H1 (cell line): ENCODE measurements at regions not wholly inside any gene's neighbourhood (a gene's known extent, or its start where the extent isn't known, plus 50 kb on each side); places are given as distances from the start of the nearest gene placed in this dataset.

Source experiments
- CTCF ChIA-PET: fragments of 300-600 bp; sonication (Branson Sonifier 250); formaldehyde crosslinking; loops from one replicate; lab custom pipeline; 2021; ENCODE audit not compliant: partially characterized antibody; lab: Charles Lee
- POLR2A ChIA-PET: fragments of 300-600 bp; sonication (Branson Sonifier 250); formaldehyde crosslinking; loops from one replicate; lab custom pipeline; 2021; ENCODE audit warnings: inconsistent platforms; ENCODE audit not compliant: partially characterized antibody; lab: Charles Lee
- DNase-seq, 2 experiments: peaks; one replicate each; pipeline versions ENCODE4 v3.0.0 to v3.0.0-alpha.2; 2010 to 2022; ENCODE audit warnings: low spot score in 2 of 2, low read depth in 1 of 2, mixed read lengths in 1 of 2
- FAIRE-seq: peaks from 2 replicates; lab custom pipeline; 2011; peaks lifted over from hg19 to GRCh38; lab: Jason Lieb, UNC
- H2AFZ ChIP-seq: 2 replicates; pipeline ENCODE4 v1.8.1; 2012; ENCODE audit warnings: low read length, inconsistent platforms
- H2AK5ac ChIP-seq: 2 replicates; pipeline ENCODE4 v1.6.1; 2013; ENCODE audit warnings: low read depth, low read length
- H2BK120ac ChIP-seq: replicated peaks from 2 replicates; pipeline ENCODE3; 2013; ENCODE audit warnings: low read depth, low read length, inconsistent platforms
- H2BK12ac ChIP-seq: 2 replicates; pipeline ENCODE4 v1.6.1; 2013; ENCODE audit warnings: low read depth, low read length
- H2BK15ac ChIP-seq: 2 replicates; pipeline ENCODE4 v1.6.1; 2013; ENCODE audit warnings: low read length
- H2BK20ac ChIP-seq: 2 replicates; pipeline ENCODE4 v1.6.1; 2013; ENCODE audit warnings: low read length
- H2BK5ac ChIP-seq: 2 replicates; pipeline ENCODE4 v1.6.1; 2013; ENCODE audit warnings: low read depth, low read length
- H3K14ac ChIP-seq: 2 replicates; pipeline ENCODE4 v1.6.1; 2013; ENCODE audit warnings: inconsistent platforms; ENCODE audit not compliant: insufficient read length
- H3K18ac ChIP-seq: 2 replicates; pipeline ENCODE4 v1.6.1; 2013; ENCODE audit warnings: low read length; ENCODE audit errors: extremely low read depth
- H3K23ac ChIP-seq: 2 replicates; pipeline ENCODE4 v1.6.1; 2013; ENCODE audit warnings: inconsistent platforms; ENCODE audit not compliant: insufficient read length
- H3K23me2 ChIP-seq: 2 replicates; pipeline ENCODE4 v1.6.1; 2013; ENCODE audit warnings: low read depth, low read length
- H3K27ac ChIP-seq: 2 replicates; pipeline ENCODE4 v1.6.1; 2011; ENCODE audit warnings: low read depth, low read length, inconsistent platforms
- H3K27me3 ChIP-seq, 4 experiments: replicated peaks in 1 of 4; 1 replicate in 1 of 4; 2 replicates in 3 of 4; pipeline versions ENCODE4 v1.6.1 to v1.8.1; 2011 to 2013; ENCODE audit warnings: low read length in 3 of 4, mild to moderate bottlenecking in 3 of 4, inconsistent platforms in 2 of 4, mixed read lengths in 2 of 4, moderate library complexity in 1 of 4; ENCODE audit not compliant: control insufficient read depth in 3 of 4, insufficient read depth in 3 of 4; ENCODE audit errors: extremely low read depth in 1 of 4
- H3K36me3 ChIP-seq, 4 experiments: 2 replicates each; pipeline versions ENCODE4 v1.6.1 to v1.8.1; 2011 to 2013; ENCODE audit warnings: mild to moderate bottlenecking in 4 of 4, low read length in 3 of 4, moderate library complexity in 2 of 4, control low read depth in 1 of 4, inconsistent platforms in 1 of 4; ENCODE audit not compliant: insufficient read depth in 4 of 4, control insufficient read depth in 2 of 4
- H3K4ac ChIP-seq: replicated peaks from 2 replicates; pipeline ENCODE3; 2013; ENCODE audit warnings: low read length, low read depth, mixed read lengths, inconsistent platforms; ENCODE audit not compliant: insufficient read length
- H3K4me1 ChIP-seq, 4 experiments: replicated peaks in 1 of 4; 1 replicate in 1 of 4; 2 replicates in 3 of 4; pipeline versions ENCODE4 v1.6.1 to v1.8.1; 2011 to 2013; ENCODE audit warnings: low read length in 3 of 4, inconsistent platforms in 2 of 4, mixed read lengths in 1 of 4; ENCODE audit not compliant: insufficient read depth in 4 of 4, control insufficient read depth in 3 of 4
- H3K4me2 ChIP-seq, 2 experiments: 2 replicates each; pipeline versions ENCODE4 v1.6.1 to v1.8.1; 2011 to 2013; ENCODE audit warnings: low read depth in 2 of 2, low read length in 2 of 2, control low read depth in 1 of 2, inconsistent platforms in 1 of 2, mild to moderate bottlenecking in 1 of 2; ENCODE audit not compliant: insufficient read depth in 1 of 2
- H3K4me3 ChIP-seq, 4 experiments: fragments of 200-600, 300-600 bp in 1 of 4; sonication (generic), shearing (Covaris generic), sonication (Bioruptor Twin) in 1 of 4; 2 replicates each; pipeline versions ENCODE4 v1.5.1 to v1.8.1; 2011 to 2016; ENCODE audit warnings: low read length in 4 of 4, low read depth in 3 of 4, control low read depth in 2 of 4, inconsistent platforms in 2 of 4, mild to moderate bottlenecking in 2 of 4, mixed read lengths in 1 of 4, moderate library complexity in 1 of 4; ENCODE audit not compliant: insufficient read depth in 2 of 4; ENCODE audit errors: extremely low read depth in 1 of 4
- H3K56ac ChIP-seq: replicated peaks from 2 replicates; pipeline ENCODE3; 2013; ENCODE audit warnings: low read depth, mild to moderate bottlenecking, mixed read lengths, low read length, inconsistent platforms; ENCODE audit not compliant: insufficient read length
- H3K79me1 ChIP-seq: 2 replicates; pipeline ENCODE4 v1.6.1; 2013; ENCODE audit warnings: low read depth, low read length, control low read depth
- H3K79me2 ChIP-seq, 2 experiments: 2 replicates each; pipeline versions ENCODE4 v1.6.1 to v1.8.1; 2012 to 2013; ENCODE audit warnings: low read length in 2 of 2, mild to moderate bottlenecking in 2 of 2, inconsistent platforms in 1 of 2; ENCODE audit not compliant: insufficient read depth in 2 of 2, control insufficient read depth in 1 of 2
- H3K9ac ChIP-seq, 4 experiments: replicated peaks in 1 of 4; 1 replicate in 1 of 4; 2 replicates in 3 of 4; pipeline versions ENCODE4 v1.6.1 to v1.8.1; 2011 to 2013; ENCODE audit warnings: low read depth in 3 of 4, low read length in 3 of 4, control low read depth in 2 of 4, mild to moderate bottlenecking in 2 of 4, moderate library complexity in 2 of 4, inconsistent platforms in 1 of 4; ENCODE audit errors: extremely low read depth in 1 of 4
- H3K9me3 ChIP-seq, 2 experiments: 2 replicates each; pipeline versions ENCODE4 v1.6.1 to v1.8.1; 2012 to 2013; ENCODE audit warnings: mild to moderate bottlenecking in 2 of 2, moderate library complexity in 2 of 2, control low read depth in 1 of 2, inconsistent platforms in 1 of 2, low read depth in 1 of 2, low read length in 1 of 2, mixed read lengths in 1 of 2; ENCODE audit not compliant: insufficient read depth in 2 of 2
- H4K20me1 ChIP-seq, 2 experiments: replicated peaks in 1 of 2; 2 replicates each; pipeline versions ENCODE3 to v1.8.1; 2011 to 2013; ENCODE audit warnings: inconsistent platforms in 2 of 2, low read length in 2 of 2, mild to moderate bottlenecking in 1 of 2; ENCODE audit not compliant: insufficient read depth in 2 of 2, control insufficient read depth in 1 of 2
- H4K5ac ChIP-seq: 2 replicates; pipeline ENCODE4 v1.6.1; 2013; ENCODE audit warnings: low read length, low read depth, mixed read lengths, inconsistent platforms; ENCODE audit not compliant: insufficient read length
- H4K8ac ChIP-seq: 2 replicates; pipeline ENCODE4 v1.8.0; 2013; ENCODE audit warnings: mild to moderate bottlenecking, moderate library complexity, low read length, inconsistent platforms; ENCODE audit not compliant: insufficient read depth; ENCODE audit errors: extremely low read depth
- H4K91ac ChIP-seq: replicated peaks from 2 replicates; pipeline ENCODE3; 2013; ENCODE audit warnings: low read length, mixed read lengths, inconsistent platforms; ENCODE audit not compliant: insufficient read length
- ASH2L ChIP-seq: fragments of 200-600, 300-600 bp; sonication (generic); IDR thresholded peaks from one replicate; pipeline ENCODE4 v1.7.1; 2017; ENCODE audit warnings: low read length
- CEBPB ChIP-seq: IDR thresholded peaks from 2 replicates; pipeline ENCODE4 v1.6.1; 2012; ENCODE audit warnings: low read depth, low read length
- CTCF ChIP-seq, 3 experiments: IDR thresholded peaks; 1 replicate in 2 of 3; 2 replicates in 1 of 3; pipeline versions ENCODE4 v1.5.1 to v1.6.1; 2011; ENCODE audit warnings: low read length in 3 of 3, mild to moderate bottlenecking in 3 of 3, inconsistent platforms in 2 of 3, low read depth in 1 of 3, moderate library complexity in 1 of 3; ENCODE audit not compliant: insufficient read depth in 1 of 3; ENCODE audit errors: control extremely low read depth in 1 of 3
- GTF2F1 ChIP-seq: IDR thresholded peaks from 2 replicates; pipeline ENCODE4 v1.6.1; 2012; ENCODE audit warnings: low read depth, low read length, improper control_type of control experiment, borderline replicate concordance
- JUND ChIP-seq: IDR thresholded peaks from 2 replicates; pipeline ENCODE4 v1.6.1; 2011; ENCODE audit warnings: mild to moderate bottlenecking, improper control_type of control experiment, low read length
- NANOG ChIP-seq: IDR thresholded peaks from 2 replicates; pipeline ENCODE4 v1.6.1; 2011; ENCODE audit warnings: low read length, low read depth, mild to moderate bottlenecking, inconsistent platforms; ENCODE audit not compliant: insufficient read depth, poor library complexity, severe bottlenecking
- NRF1 ChIP-seq: IDR thresholded peaks from 2 replicates; pipeline ENCODE4 v1.6.1; 2011; ENCODE audit warnings: mild to moderate bottlenecking, low read depth, low read length, improper control_type of control experiment
- RFX5 ChIP-seq: IDR thresholded peaks from 2 replicates; pipeline ENCODE4 v1.6.1; 2011; ENCODE audit warnings: low read depth, low read length, improper control_type of control experiment, borderline replicate concordance
- SIRT6 ChIP-seq: IDR thresholded peaks from one replicate; pipeline ENCODE4 v1.7.1; 2012; ENCODE audit warnings: low read length, inconsistent platforms
- SIX5 ChIP-seq: IDR thresholded peaks from 2 replicates; pipeline ENCODE4 v1.6.1; 2011; ENCODE audit warnings: mild to moderate bottlenecking, low read depth, low read length
- SP1 ChIP-seq: IDR thresholded peaks from 2 replicates; pipeline ENCODE4 v1.6.1; 2011; ENCODE audit warnings: low read depth, low read length
- SP2 ChIP-seq: IDR thresholded peaks from 2 replicates; pipeline ENCODE4 v1.6.1; 2012; ENCODE audit warnings: mild to moderate bottlenecking, low read length, inconsistent platforms
- TAF1 ChIP-seq: IDR thresholded peaks from 2 replicates; pipeline ENCODE4 v1.6.1; 2011; ENCODE audit warnings: mild to moderate bottlenecking, low read depth, low read length
- WGBS, 2 experiments: shearing (Covaris generic) in 1 of 2; methylation state at CpG; one replicate each; pipeline versions ENCODE4 v1.1.6 to v1.1.7; 2013 to 2015; ENCODE audit warnings: low lambda C conversion rate in 2 of 2, mixed read lengths in 2 of 2, inconsistent platforms in 1 of 2, low coverage in 1 of 2, missing lambda C conversion rate in 1 of 2; ENCODE audit not compliant: insufficient replicate concordance in 2 of 2, insufficient coverage in 1 of 2, insufficient read length in 1 of 2; ENCODE audit errors: extremely low coverage in 1 of 2, missing lambda C conversion rate in 1 of 2; 5-methylcytosine and 5-hydroxymethylcytosine counted together

- 100% methylated on average over 1 of the region's 1 CpG; no CpG with 5 or more reads in 1 of the 2 experiments for WGBS, 2 experiments
- no peak overlapping the region for H2BK12ac ChIP-seq
- no peak for TF ChIP-seq NANOG
- no peak for TF ChIP-seq SP1
- no peak for TF ChIP-seq CEBPB
- TF ChIP-seq RFX5 = no peak
- TF ChIP-seq CTCF (IDR thresholded peaks at IDR 0.05; ENCODE audit: control extremely low read depth in 1 of 3, insufficient read depth in 1 of 3, low read depth in 1 of 3, low read length in 3 of 3) = no peak
- no peak for TF ChIP-seq GTF2F1
- TF ChIP-seq TAF1 = no peak
- TF ChIP-seq NRF1 = no peak
- no peak for TF ChIP-seq ASH2L
- no peak for TF ChIP-seq SIX5
- no peak for TF ChIP-seq JUND
- no peak for TF ChIP-seq SP2
- no peak for TF ChIP-seq SIRT6
Observed at GRCh38 chr2:107078584-107078983, 192.6 kb upstream of the ST6GAL2 start.

More at GRCh38 chr2:107078584-107078983, 192.6 kb upstream of the ST6GAL2 start:
- Histone ChIP-seq H4K91ac (no peak overlapping the region), H3K9ac (no peak overlapping the region), H2AFZ (no peak overlapping the region), H3K56ac (no peak overlapping the region), H3K27ac (no peak overlapping the region), H2BK15ac (no peak overlapping the region), H3K18ac (no peak overlapping the region), H3K4me1 (no peaks in the 10 kb centered on the region), H2BK120ac (no peak overlapping the region), H3K79me2 (no peaks in the 10 kb centered on the region), H3K36me3 (no peaks in the 10 kb centered on the region), H3K79me1 (no peaks in the 10 kb centered on the region), H4K20me1 (no peaks in the 10 kb centered on the region), H3K27me3 (no peaks in the 10 kb centered on the region), H3K23ac (no peak overlapping the region), H2AK5ac (no peak overlapping the region), H4K5ac (no peak overlapping the region), H3K23me2 (no peaks in the 10 kb centered on the region), H3K4me2 (no peak overlapping the region), H2BK5ac (no peak overlapping the region), H3K14ac (no peak overlapping the region), H3K9me3 (no peaks in the 10 kb centered on the region), H3K4me3 (no peak overlapping the region), H3K4ac (no peak overlapping the region), H4K8ac (no peak overlapping the region), H2BK20ac (no peak overlapping the region)
- ChIA-PET POLR2A (no interaction called here), CTCF (interaction anchor here (1.1 kb wide), 1 partner anchor 84 kb away, joined by 4 read pairs; no protein-coding TSS in a partner anchor)
- DNase-seq (no peak), FAIRE-seq (no peak)
